HG03342 (cell line): ENCODE measurements at regions not wholly inside any gene's neighbourhood (a gene's known extent, or its start where the extent isn't known, plus 50 kb on each side); places are given as distances from the start of the nearest gene placed in this dataset.
"Not testable (repeated sequence)": the region's sequence is repeated elsewhere in the genome, so short reads cannot be mapped to it uniquely, and the experiment has no call there.

ENCODE experiments used
- ATAC-seq: cut with Tn5 transposase; IDR thresholded peaks from one replicate; pipeline ENCODE4 v1.9.1; 2021; ENCODE audit warnings: mild to moderate bottlenecking, moderate library complexity; ENCODE audit not compliant: unreplicated experiment

- ATAC-seq: no peak
Observed at GRCh38 chr5:142259758-142260157, 65.1 kb downstream of the SPRY4 start.

- ATAC-seq: no peak
Observed at GRCh38 chr5:142255831-142256230, 69.0 kb downstream of the SPRY4 start.

DNA sequence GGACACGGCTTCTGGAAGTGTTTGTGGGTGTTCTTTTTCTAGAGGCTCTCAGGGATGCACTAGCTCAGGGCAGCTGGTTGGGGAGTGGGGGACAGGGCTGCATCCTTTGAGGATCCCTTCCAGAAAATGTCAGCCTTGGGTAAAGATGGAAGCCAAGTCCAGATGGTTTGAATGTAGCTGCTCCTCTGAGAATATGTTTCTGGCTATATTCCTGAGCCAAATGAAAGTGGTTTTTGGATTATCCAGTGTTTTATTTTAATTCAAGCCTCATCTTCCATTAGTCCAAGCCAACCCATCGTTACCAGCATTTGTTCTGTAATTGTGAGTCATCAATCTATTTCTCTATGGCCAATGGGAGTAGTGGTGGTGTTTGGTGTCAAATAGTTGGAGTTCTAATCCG lies 70.4 kb downstream of the SPRY4 start:
- ATAC-seq: no peak

- no peak for ATAC-seq
Observed at GRCh38 chr5:142253938-142254337, 70.9 kb downstream of the SPRY4 start.

- ATAC-seq: no peak
Observed at GRCh38 chr5:142250119-142250518, 74.7 kb downstream of the SPRY4 start.

GRCh38 chr5:142248853-142249462 lies 75.9 kb downstream of the SPRY4 start:
- no peak for ATAC-seq

- ATAC-seq: no peak
Observed at GRCh38 chr5:142246258-142246657, 78.6 kb downstream of the SPRY4 start.

GRCh38 chr5:142245786-142246185 lies 79.0 kb downstream of the SPRY4 start:
- no peak for ATAC-seq

DNA sequence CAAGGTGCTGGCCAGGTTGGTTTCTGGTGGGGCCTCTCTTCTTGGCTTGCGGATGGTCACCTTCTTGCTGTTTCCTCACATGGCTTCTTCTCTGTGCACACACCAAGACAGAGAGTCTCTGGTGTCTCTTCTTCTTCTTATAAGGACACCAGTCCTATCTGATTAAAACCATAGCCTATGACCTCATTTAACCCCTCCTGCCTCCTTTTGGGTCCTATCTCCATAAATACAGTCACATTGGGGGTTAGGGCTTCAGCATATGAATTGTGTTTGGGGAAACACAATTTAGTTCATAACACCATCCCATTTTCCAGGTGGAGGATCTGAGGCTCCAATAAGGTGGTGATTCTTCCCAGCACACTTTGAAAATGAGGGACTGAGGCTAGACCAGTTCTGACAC lies 80.4 kb downstream of the SPRY4 start:
- no peak for ATAC-seq

DNA sequence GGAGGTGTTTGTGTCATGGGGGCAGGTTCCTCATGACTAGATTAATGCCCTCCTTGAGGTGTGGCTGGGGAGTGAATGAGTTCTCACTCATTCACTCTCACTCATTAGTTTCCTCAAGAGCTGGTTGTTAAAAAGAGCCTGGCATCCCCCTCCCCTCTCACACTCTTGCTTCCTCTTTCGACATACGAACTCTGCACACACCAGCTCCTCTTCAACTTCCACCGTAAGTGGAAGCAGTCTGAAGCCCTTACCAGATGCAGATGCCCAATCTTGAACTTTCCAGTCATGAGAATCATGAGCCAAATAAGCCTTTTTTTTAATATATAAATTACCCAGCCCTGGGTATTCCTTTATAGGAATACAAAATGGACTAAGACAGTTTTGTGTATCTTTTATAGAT lies 82.5 kb downstream of the SPRY4 start:
- no peak for ATAC-seq

- ATAC-seq: no peak
Observed at GRCh38 chr5:142239394-142240159, 85.2 kb downstream of the SPRY4 start.

DNA sequence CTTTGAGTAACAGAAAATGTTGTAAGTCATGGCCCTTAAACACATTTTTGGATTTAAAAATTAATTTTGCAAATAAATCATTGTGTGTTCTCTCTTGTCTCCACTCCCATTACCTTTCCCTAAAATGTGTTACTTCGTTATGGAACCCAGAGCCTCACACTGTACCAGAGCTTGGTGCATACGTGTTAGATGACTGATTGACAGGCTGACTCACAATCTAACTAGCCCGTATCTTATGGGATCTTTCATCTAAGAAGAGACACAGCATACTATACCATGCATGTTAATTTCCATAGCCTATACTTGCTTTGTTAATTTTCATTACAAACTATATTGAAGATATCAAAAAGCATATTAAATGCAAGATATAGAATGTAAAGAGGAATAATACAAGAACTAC lies 87.1 kb downstream of the SPRY4 start:
- no peak for ATAC-seq

- ATAC-seq: not testable (repeated sequence)
Observed at GRCh38 chr5:142236673-142237290, 88.0 kb downstream of the SPRY4 start.

- no peak for ATAC-seq
Observed at GRCh38 chr5:142235870-142236672, 88.8 kb downstream of the SPRY4 start.

GRCh38 chr5:142235050-142235797 lies 89.6 kb downstream of the SPRY4 start:
- ATAC-seq: no peak

GRCh38 chr5:142233083-142234032 lies 91.5 kb downstream of the SPRY4 start:
- no peak for ATAC-seq

GRCh38 chr5:142230949-142231348 lies 93.9 kb downstream of the SPRY4 start:
- ATAC-seq: not testable (repeated sequence)

- no peak for ATAC-seq
Observed at GRCh38 chr5:142225141-142225540, 99.7 kb downstream of the SPRY4 start.

DNA sequence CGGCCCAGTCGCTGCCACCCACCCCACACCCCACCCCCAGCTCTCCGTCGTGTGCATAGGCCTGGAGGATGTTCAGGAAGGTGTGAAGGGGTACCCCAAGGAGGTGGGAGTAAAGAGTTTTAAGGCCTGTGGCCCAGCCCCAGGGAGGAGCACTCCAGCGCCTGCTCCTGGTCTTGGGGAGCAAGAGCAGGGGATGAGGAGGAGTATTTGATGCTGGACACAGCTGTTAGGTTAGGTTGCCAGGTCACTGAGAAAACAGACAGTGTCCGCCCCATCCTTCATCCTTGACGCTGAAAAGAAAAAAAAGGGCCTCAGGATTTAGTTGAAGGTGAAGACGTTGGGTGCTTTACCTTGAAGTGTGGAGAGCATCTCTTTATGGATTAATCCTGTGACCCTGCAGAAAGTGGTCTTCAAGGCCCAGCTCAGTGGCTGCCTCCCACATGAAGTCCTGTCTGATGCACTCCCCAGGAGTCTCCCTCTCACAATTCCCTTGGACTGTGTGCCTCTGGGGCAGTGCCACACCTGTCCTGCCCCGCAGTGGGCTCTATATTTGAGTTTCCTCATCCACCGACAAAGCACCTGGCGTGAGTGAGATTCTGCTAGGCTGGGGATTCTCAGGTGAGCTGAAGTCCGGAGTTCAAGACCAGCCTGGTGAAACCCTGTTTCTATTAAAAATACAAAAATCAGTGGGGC lies 101.8 kb downstream of the SPRY4 start:
- peak; percentile 1 for ATAC-seq
